ENCODE measurements at regions not wholly inside any gene's neighbourhood (a gene's known extent, or its start where the extent isn't known, plus 50 kb on each side); places are given as distances from the start of the nearest gene placed in this dataset.

GRCh38 chr18:47391665-47392064 is 140.2 kb upstream of the SKOR2 start:
- Histone ChIP-seq H3K9me3 (no peaks in the 10 kb centered on the region), H3K4me3 (ENCODE audit: low read depth, low read length) (no peak overlapping the region), H3K27me3 (no peaks in the 10 kb centered on the region), H3K36me3 (no peaks in the 10 kb centered on the region), H3K4me1 (no peaks in the 10 kb centered on the region)
- DNase-seq: no peak
- no peak for TF ChIP-seq CTCF (IDR thresholded peaks at IDR 0.05; ENCODE audit: low read depth, low read length)

GRCh38 chr18:47390410-47391024 is 139.1 kb upstream of the SKOR2 start:
- no peaks in the 10 kb centered on the region for H3K27me3 ChIP-seq
- H3K4me3 ChIP-seq (ENCODE audit: low read depth, low read length): no peak overlapping the region
- no peaks in the 10 kb centered on the region for H3K9me3 ChIP-seq
- TF ChIP-seq CTCF (IDR thresholded peaks at IDR 0.05; ENCODE audit: low read depth, low read length): no peak
- no peaks in the 10 kb centered on the region for H3K4me1 ChIP-seq
- no peak for DNase-seq
- no peaks in the 10 kb centered on the region for H3K36me3 ChIP-seq

GRCh38 chr18:47389210-47389609 is 137.8 kb upstream of the SKOR2 start:
- no peaks in the 10 kb centered on the region for H3K4me1 ChIP-seq
- no peaks in the 10 kb centered on the region for H3K27me3 ChIP-seq
- no peak for TF ChIP-seq CTCF (IDR thresholded peaks at IDR 0.05; ENCODE audit: low read depth, low read length)
- H3K9me3 ChIP-seq: no peaks in the 10 kb centered on the region
- H3K4me3 ChIP-seq (ENCODE audit: low read depth, low read length): no peak overlapping the region
- no peaks in the 10 kb centered on the region for H3K36me3 ChIP-seq
- DNase-seq: no peak

- H3K9me3 ChIP-seq: no peaks in the 10 kb centered on the region
- DNase-seq: no peak
- no peaks in the 10 kb centered on the region for H3K36me3 ChIP-seq
- TF ChIP-seq CTCF (IDR thresholded peaks at IDR 0.05; ENCODE audit: low read depth, low read length): no peak
- no peak overlapping the region for H3K4me3 ChIP-seq (ENCODE audit: low read depth, low read length)
- no peaks in the 10 kb centered on the region for H3K27me3 ChIP-seq
- H3K4me1 ChIP-seq: no peaks in the 10 kb centered on the region
These were observed 136.4 kb upstream of the SKOR2 start for GRCh38 chr18:47387864-47388263.

GRCh38 chr18:47383729-47384128 is 132.3 kb upstream of the SKOR2 start:
- H3K4me1 ChIP-seq: no peaks in the 10 kb centered on the region
- TF ChIP-seq CTCF (IDR thresholded peaks at IDR 0.05; ENCODE audit: low read depth, low read length): no peak
- H3K27me3 ChIP-seq: no peaks in the 10 kb centered on the region
- no peak for DNase-seq
- no peak overlapping the region for H3K4me3 ChIP-seq (ENCODE audit: low read depth, low read length)
- H3K36me3 ChIP-seq: no peaks in the 10 kb centered on the region
- no peaks in the 10 kb centered on the region for H3K9me3 ChIP-seq

- Histone ChIP-seq H3K4me3 (ENCODE audit: low read depth, low read length) (no peak overlapping the region), H3K36me3 (no peaks in the 10 kb centered on the region), H3K4me1 (no peaks in the 10 kb centered on the region), H3K9me3 (no peaks in the 10 kb centered on the region), H3K27me3 (no peaks in the 10 kb centered on the region)
- no peak for DNase-seq
- no peak for TF ChIP-seq CTCF (IDR thresholded peaks at IDR 0.05; ENCODE audit: low read depth, low read length)
These were observed 130.6 kb upstream of the SKOR2 start for GRCh38 chr18:47381975-47382570.
